ENCODE measurements at regions not wholly inside any gene's neighbourhood (a gene's known extent, or its start where the extent isn't known, plus 50 kb on each side); places are given as distances from the start of the nearest gene placed in this dataset.

GRCh38 chr1:208593306-208594006 is 349.3 kb upstream of the PLXNA2 start:
- DNase-seq: no peak
- in situ Hi-C loops (cut with HindIII; ENCODE audit: low pct_ligation_motif_present, low pct_unique_long_range_greater_than_20kb, low sequenced_read_pairs): no loop called here

- DNase-seq: no peak
- in situ Hi-C loops (cut with HindIII; ENCODE audit: low pct_ligation_motif_present, low pct_unique_long_range_greater_than_20kb, low sequenced_read_pairs): no loop called here
Measured at GRCh38 chr1:208595236-208595635, 351.1 kb upstream of the PLXNA2 start.

- DNase-seq: peak; percentile 6
- in situ Hi-C loops (cut with HindIII; ENCODE audit: low pct_ligation_motif_present, low pct_unique_long_range_greater_than_20kb, low sequenced_read_pairs): no loop called here
Measured at GRCh38 chr1:208595745-208596144, 351.6 kb upstream of the PLXNA2 start.

GRCh38 chr1:208597571-208597970 is 353.4 kb upstream of the PLXNA2 start:
- DNase-seq: no peak

DNA sequence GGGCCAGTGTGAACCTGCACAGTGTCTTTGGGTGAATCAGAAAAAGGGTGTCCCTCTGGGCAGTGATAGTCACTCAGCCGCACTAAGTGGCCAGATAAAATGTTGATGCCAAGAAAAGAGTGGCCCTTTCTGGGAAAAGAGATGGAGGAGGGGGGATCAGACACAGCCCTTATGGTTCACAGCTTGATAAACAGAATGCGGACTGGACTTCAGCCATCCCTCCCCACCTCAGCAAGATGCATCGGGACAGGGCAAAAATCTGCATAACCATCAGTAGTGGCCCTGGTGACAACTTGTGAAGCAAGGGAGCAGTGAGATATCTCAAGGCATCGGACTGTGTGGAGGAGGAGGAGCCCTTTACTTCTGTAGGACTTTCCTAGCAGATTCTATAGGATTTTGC is 353.8 kb upstream of the PLXNA2 start:
- DNase-seq: no peak
- in situ Hi-C loops (cut with HindIII; ENCODE audit: low pct_ligation_motif_present, low pct_unique_long_range_greater_than_20kb, low sequenced_read_pairs): no loop called here

More at GRCh38 chr1:208597571-208597970, 353.4 kb upstream of the PLXNA2 start:
- in situ Hi-C loops (cut with HindIII; ENCODE audit: low pct_ligation_motif_present, low pct_unique_long_range_greater_than_20kb, low sequenced_read_pairs): no loop called here

GRCh38 chr1:208599063-208599462 is 354.9 kb upstream of the PLXNA2 start:
- no peak for DNase-seq
- in situ Hi-C loops (cut with HindIII; ENCODE audit: low pct_ligation_motif_present, low pct_unique_long_range_greater_than_20kb, low sequenced_read_pairs): no loop called here

DNA sequence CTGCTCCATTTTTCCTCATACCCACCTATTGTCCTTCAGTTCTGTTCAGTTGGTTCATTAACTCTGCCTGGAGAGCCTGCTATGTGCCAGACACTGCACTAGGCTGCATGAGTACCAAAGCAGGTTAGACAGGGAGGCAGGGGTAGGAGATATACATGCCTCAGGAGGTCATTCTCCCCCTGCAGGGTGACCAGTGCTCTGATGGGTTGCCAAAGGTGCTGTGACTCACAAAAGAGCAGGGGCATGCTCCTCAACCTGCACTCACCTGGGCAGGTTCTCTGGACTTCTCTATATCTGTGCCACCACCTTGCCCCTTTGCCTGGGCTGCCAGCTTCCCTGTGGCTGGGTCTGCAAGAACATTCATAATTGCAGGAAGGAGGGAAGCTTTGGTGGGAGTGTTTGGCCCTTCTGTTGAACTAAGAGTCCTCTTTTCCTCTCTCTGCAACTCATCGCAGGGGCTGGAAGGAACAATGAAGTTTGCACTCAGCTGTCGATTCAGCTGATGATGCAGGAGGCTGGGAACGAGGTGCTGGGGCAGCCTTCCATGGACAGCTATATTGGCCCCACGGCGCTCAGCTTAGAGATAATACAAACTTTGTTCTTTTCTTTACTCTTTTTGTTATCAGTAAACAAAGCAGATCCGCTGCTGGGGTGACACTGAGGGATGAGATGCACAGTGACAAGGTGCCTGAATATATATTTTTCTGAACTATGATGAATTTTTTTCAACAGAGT is 356.4 kb upstream of the PLXNA2 start:
- in situ Hi-C loops (cut with HindIII; ENCODE audit: low pct_ligation_motif_present, low pct_unique_long_range_greater_than_20kb, low sequenced_read_pairs): no loop called here
- no peak for DNase-seq

DNA sequence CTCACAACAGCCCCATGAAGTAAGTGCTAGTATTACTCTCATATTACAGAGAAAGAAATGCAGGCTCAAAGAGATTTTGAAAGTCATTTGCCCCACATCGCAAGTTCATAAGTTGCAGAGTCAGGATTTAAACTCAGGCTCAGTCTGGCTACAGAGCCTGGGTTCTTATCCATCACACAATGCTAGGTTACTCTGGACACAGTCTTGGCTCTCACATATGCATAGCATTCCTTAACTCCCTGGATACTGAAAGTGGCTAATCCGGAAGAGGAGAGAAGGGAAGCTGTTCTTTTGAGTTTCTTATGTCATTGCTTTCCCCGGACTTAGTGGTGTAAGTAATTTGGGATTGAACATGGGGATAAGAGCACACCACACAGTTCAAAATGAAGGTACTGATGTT is 357.4 kb upstream of the PLXNA2 start:
- in situ Hi-C loops (cut with HindIII; ENCODE audit: low pct_ligation_motif_present, low pct_unique_long_range_greater_than_20kb, low sequenced_read_pairs): no loop called here

DNA sequence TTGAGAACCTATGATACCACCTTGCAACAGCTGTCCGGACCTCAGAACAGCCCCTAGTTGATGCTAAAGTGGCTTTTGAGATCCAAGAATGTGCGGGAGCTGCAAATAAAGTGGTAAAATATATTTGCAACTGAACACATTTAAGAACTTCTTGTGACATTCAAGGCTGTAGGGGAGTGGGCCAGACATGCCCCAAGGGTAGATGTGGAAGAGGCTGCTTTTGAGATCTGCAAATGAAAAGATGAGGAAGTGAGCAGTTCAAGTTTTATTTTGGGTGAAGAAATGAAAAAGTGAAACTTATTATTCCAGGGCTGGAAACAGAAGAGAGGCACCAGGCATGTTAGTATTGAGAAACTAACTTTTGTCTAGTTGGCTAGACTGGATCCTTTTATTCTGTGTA is 359.5 kb upstream of the PLXNA2 start:
- in situ Hi-C loops (cut with HindIII; ENCODE audit: low pct_ligation_motif_present, low pct_unique_long_range_greater_than_20kb, low sequenced_read_pairs): no loop called here
- no peak for DNase-seq

More for the DNA sequence above, 357.4 kb upstream of the PLXNA2 start:
- DNase-seq: no peak

DNA sequence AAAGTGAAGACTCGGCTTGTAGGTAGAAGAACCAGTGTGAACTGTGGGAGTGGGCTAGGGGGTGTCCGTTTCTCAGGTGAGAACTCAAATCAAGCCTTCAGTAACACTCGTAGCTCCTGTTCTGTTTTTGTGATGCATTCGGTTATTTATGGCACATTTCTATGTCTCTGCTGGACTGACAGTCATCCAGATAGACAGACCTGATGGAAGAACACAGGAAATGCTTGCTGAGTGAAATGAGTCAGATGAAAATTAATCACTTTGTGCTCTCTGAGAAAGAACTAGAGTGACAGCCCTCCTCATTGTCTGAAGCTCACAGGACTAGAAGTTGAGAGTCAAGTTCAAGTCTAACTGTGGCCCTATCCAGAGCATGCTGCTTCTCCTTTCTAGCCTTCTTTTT is 360.1 kb upstream of the PLXNA2 start:
- in situ Hi-C loops (cut with HindIII; ENCODE audit: low pct_ligation_motif_present, low pct_unique_long_range_greater_than_20kb, low sequenced_read_pairs): no loop called here
- no peak for DNase-seq

DNA sequence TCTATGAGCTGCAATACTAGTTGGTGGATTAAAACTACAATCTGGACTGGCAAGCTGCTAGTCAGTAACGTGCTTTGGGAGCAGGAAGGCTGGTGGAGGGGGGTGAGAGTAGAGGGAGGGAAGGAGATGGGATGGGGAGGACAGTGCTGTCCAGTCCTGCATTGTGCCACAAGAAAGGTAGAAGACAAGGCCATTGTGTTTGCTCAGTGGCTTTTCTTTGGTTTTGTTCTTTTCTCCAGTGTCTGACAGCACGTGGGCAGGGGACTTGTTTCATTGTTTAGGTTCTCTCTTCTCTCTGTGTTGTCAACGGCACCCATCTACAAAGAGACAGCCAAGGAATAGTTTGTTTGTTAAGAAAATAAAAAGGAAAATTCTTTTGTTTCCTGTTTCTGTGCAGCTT is 362.8 kb upstream of the PLXNA2 start:
- in situ Hi-C loops (cut with HindIII; ENCODE audit: low pct_ligation_motif_present, low pct_unique_long_range_greater_than_20kb, low sequenced_read_pairs): no loop called here
- no peak for DNase-seq

DNA sequence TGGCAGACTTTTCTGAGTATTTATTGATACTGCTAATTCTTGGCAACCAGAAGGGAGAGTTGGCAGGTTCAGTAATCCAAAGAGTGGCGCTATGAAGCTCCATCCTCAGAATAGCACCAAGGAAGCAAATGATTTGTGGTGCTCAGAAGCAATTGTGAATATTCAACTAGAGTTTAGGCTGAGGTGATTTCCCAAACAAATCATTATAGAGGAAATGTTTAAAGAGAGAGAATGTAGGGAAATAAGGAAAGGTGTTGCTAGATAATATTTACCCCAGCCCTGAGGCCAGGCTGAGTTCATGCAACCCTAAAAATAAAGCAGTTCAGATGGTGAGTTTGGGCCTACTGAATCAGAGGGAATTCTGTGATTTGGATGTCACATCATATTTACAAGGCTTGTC is 363.4 kb upstream of the PLXNA2 start:
- no peak for DNase-seq
- in situ Hi-C loops (cut with HindIII; ENCODE audit: low pct_ligation_motif_present, low pct_unique_long_range_greater_than_20kb, low sequenced_read_pairs): no loop called here

GRCh38 chr1:208614610-208615009 is 370.4 kb upstream of the PLXNA2 start:
- DNase-seq: no peak
- in situ Hi-C loops (cut with HindIII; ENCODE audit: low pct_ligation_motif_present, low pct_unique_long_range_greater_than_20kb, low sequenced_read_pairs): no loop called here

DNA sequence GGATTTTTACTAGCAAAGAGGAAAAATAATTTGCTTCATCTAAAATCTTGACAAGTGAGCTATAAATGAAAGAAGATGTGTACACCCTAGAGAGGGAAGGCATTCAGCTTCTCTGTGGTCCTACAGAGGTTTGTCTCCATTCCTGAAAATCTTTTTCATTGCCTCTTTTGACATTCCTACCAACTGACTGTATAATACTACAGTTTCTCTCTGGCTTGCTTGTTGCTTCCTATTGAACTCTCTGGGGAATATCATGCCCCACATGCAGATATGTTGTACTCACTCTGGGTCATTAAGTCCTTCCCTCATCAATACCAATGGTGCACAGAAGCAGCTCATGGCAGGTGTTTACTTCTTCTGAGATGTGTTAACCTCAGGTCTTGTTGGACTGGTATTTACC is 371.2 kb upstream of the PLXNA2 start:
- in situ Hi-C loops (cut with HindIII; ENCODE audit: low pct_ligation_motif_present, low pct_unique_long_range_greater_than_20kb, low sequenced_read_pairs): no loop called here
- DNase-seq: no peak

DNA sequence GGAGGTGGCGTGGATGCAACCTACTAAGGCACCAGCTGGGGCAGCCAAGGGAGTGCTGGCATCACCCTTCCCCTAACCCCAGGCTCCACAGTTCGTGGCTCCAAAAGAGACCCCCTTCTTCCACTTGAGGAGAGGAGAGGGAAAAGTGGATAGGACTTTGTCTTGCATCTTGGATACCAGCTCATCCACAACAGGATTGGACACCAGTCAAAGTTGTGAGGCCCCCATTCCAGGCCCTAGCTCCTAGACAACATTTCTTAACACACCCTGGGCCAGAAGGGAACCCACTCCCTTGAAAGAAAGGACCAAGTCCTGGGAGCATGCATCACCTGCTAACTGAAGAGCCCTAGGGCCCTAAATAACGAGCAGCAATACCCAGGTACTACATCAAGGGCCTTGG is 372.6 kb upstream of the PLXNA2 start:
- DNase-seq: no peak
- in situ Hi-C loops (cut with HindIII; ENCODE audit: low pct_ligation_motif_present, low pct_unique_long_range_greater_than_20kb, low sequenced_read_pairs): no loop called here

- DNase-seq: no peak
- in situ Hi-C loops (cut with HindIII; ENCODE audit: low pct_ligation_motif_present, low pct_unique_long_range_greater_than_20kb, low sequenced_read_pairs): no loop called here
Measured at GRCh38 chr1:208628022-208628914, 384.1 kb upstream of the PLXNA2 start.

- DNase-seq: no peak
- in situ Hi-C loops (cut with HindIII; ENCODE audit: low pct_ligation_motif_present, low pct_unique_long_range_greater_than_20kb, low sequenced_read_pairs): no loop called here
Measured at GRCh38 chr1:208631092-208631491, 386.9 kb upstream of the PLXNA2 start.

- in situ Hi-C loops (cut with HindIII; ENCODE audit: low pct_ligation_motif_present, low pct_unique_long_range_greater_than_20kb, low sequenced_read_pairs): no loop called here
- DNase-seq: no peak
Measured at GRCh38 chr1:208631506-208631905, 387.3 kb upstream of the PLXNA2 start.
